ENCODE measurements at regions not wholly inside any gene's neighbourhood (a gene's known extent, or its start where the extent isn't known, plus 50 kb on each side); places are given as distances from the start of the nearest gene placed in this dataset.
"Not testable (repeated sequence)": the region's sequence is repeated elsewhere in the genome, so short reads cannot be mapped to it uniquely, and the experiment has no call there.

GRCh38 chr2:52368141-52368540 is 1336.2 kb upstream of the NRXN1 start:
- Histone ChIP-seq H3K9me3 (ENCODE audit: insufficient read depth, low read depth, low read length) (peaks cover 6% of the 10 kb centered on the region), H3K27me3 (ENCODE audit: insufficient read depth, low read length) (no peaks in the 10 kb centered on the region), H3K4me3 (ENCODE audit: low read length) (no peak overlapping the region), H3K27ac (ENCODE audit: low read length) (no peak overlapping the region), H3K9ac (ENCODE audit: low read depth, low read length) (no peak overlapping the region), H3K4me1 (ENCODE audit: insufficient read depth, low read length) (no peaks in the 10 kb centered on the region), H3K36me3 (ENCODE audit: insufficient read depth, low read depth, low read length) (no peaks in the 10 kb centered on the region)

DNA sequence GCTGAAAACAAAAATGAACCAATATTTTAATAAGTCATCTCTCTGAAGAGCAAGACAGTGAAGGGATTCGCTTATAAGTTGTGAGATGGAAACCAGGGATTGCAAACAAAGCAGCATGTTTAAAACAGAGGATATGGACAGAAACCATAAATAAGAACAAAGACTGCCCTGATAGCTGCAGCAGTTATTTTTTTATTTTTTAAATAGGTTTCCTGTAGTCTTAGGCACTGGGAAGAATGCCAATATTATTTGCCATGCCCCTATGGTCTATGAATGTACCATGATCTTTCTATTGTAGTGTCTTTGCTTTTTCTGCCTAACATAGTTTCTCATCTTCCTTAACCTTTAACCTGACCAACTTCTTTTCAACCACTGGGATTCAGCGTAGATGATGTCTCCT is 1334.0 kb upstream of the NRXN1 start:
- Histone ChIP-seq H3K9me3 (ENCODE audit: insufficient read depth, low read depth, low read length) (peaks cover 6% of the 10 kb centered on the region), H3K27me3 (ENCODE audit: insufficient read depth, low read length) (no peaks in the 10 kb centered on the region), H3K36me3 (ENCODE audit: insufficient read depth, low read depth, low read length) (no peaks in the 10 kb centered on the region), H3K27ac (ENCODE audit: low read length) (no peak overlapping the region), H3K4me3 (ENCODE audit: low read length) (no peak overlapping the region), H3K4me1 (ENCODE audit: insufficient read depth, low read length) (no peaks in the 10 kb centered on the region), H3K9ac (ENCODE audit: low read depth, low read length) (no peak overlapping the region)

DNA sequence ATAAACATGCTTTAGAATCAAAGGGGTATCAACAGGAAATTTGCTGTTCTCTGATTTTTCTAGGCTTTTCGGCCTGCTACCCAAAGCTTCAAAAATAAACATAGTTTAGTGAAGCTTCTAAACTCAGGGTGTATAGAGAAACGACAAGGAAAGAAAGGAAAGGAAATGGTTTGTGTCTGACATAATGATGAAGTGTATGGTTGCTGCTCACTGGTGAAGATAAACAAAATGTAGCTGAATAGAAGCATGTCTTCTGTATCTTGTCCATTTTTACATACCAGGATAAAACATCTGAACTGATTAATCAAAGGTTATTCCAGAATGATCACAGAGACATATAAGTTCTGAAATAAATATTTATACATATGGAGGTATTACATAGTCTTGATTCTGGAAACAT is 1324.6 kb upstream of the NRXN1 start:
- H3K4me1 ChIP-seq (ENCODE audit: insufficient read depth, low read length), result no peaks in the 10 kb centered on the region
- no peak overlapping the region for H3K27ac ChIP-seq (ENCODE audit: low read length)
- no peaks in the 10 kb centered on the region; the same call in 1 of the 2 replicates for H3K9me3 ChIP-seq (ENCODE audit: insufficient read depth, low read depth, low read length)
- no peak overlapping the region for H3K9ac ChIP-seq (ENCODE audit: low read depth, low read length)
- H3K36me3 ChIP-seq (ENCODE audit: insufficient read depth, low read depth, low read length), result no peaks in the 10 kb centered on the region
- H3K27me3 ChIP-seq (ENCODE audit: insufficient read depth, low read length), result no peaks in the 10 kb centered on the region
- H3K4me3 ChIP-seq (ENCODE audit: low read length), result no peak overlapping the region

- no peak overlapping the region for H3K9ac ChIP-seq (ENCODE audit: low read depth, low read length)
- H3K36me3 ChIP-seq (ENCODE audit: insufficient read depth, low read depth, low read length), result no peaks in the 10 kb centered on the region
- no peaks in the 10 kb centered on the region for H3K9me3 ChIP-seq (ENCODE audit: insufficient read depth, low read depth, low read length)
- peaks cover 19% of the 10 kb centered on the region for H3K4me1 ChIP-seq (ENCODE audit: insufficient read depth, low read length)
- H3K27me3 ChIP-seq (ENCODE audit: insufficient read depth, low read length), result no peaks in the 10 kb centered on the region
- H3K27ac ChIP-seq (ENCODE audit: low read length), result no peak overlapping the region
- H3K4me3 ChIP-seq (ENCODE audit: low read length), result no peak overlapping the region
These were observed 1315.4 kb upstream of the NRXN1 start for GRCh38 chr2:52347292-52347691.

DNA sequence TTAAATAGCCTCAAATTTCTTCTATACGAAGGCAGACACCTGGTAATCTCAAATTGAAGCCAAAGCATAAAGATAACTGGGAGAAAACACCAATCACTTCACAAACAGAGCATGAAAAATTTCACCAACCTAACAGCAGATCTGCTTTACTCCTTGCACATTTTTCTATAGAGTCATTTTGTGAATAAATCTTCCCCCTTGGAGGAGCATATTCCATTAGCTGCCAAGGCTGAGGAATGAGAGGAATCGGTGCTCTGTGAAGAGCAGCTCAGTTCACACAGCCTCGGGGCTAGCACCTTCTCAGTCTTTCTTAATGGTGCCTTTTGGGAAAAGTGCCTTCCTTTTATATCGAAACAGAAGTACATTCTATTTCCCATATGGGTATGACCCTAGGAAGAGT is 1313.7 kb upstream of the NRXN1 start:
- no peak overlapping the region for H3K9ac ChIP-seq (ENCODE audit: low read depth, low read length)
- H3K36me3 ChIP-seq (ENCODE audit: insufficient read depth, low read depth, low read length), result no peaks in the 10 kb centered on the region
- H3K27ac ChIP-seq (ENCODE audit: low read length), result no peak overlapping the region
- H3K9me3 ChIP-seq (ENCODE audit: insufficient read depth, low read depth, low read length), result no peaks in the 10 kb centered on the region
- no peak overlapping the region for H3K4me3 ChIP-seq (ENCODE audit: low read length)
- H3K4me1 ChIP-seq (ENCODE audit: insufficient read depth, low read length), result peaks cover 19% of the 10 kb centered on the region
- H3K27me3 ChIP-seq (ENCODE audit: insufficient read depth, low read length), result no peaks in the 10 kb centered on the region

- no peak overlapping the region for H3K27ac ChIP-seq (ENCODE audit: low read length)
- peaks cover 20% of the 10 kb centered on the region for H3K4me1 ChIP-seq (ENCODE audit: insufficient read depth, low read length)
- no peaks in the 10 kb centered on the region for H3K9me3 ChIP-seq (ENCODE audit: insufficient read depth, low read depth, low read length)
- H3K4me3 ChIP-seq (ENCODE audit: low read length), result no peak overlapping the region
- no peak overlapping the region for H3K9ac ChIP-seq (ENCODE audit: low read depth, low read length)
- no peaks in the 10 kb centered on the region for H3K36me3 ChIP-seq (ENCODE audit: insufficient read depth, low read depth, low read length)
- H3K27me3 ChIP-seq (ENCODE audit: insufficient read depth, low read length), result no peaks in the 10 kb centered on the region
These were observed 1313.2 kb upstream of the NRXN1 start for GRCh38 chr2:52345082-52345481.

GRCh38 chr2:52343706-52344266 is 1311.9 kb upstream of the NRXN1 start:
- Histone ChIP-seq H3K9ac (ENCODE audit: low read depth, low read length) (no peak overlapping the region), H3K4me3 (ENCODE audit: low read length) (no peak overlapping the region), H3K27me3 (ENCODE audit: insufficient read depth, low read length) (no peaks in the 10 kb centered on the region), H3K27ac (ENCODE audit: low read length) (no peak overlapping the region), H3K36me3 (ENCODE audit: insufficient read depth, low read depth, low read length) (no peaks in the 10 kb centered on the region), H3K9me3 (ENCODE audit: insufficient read depth, low read depth, low read length) (no peaks in the 10 kb centered on the region), H3K4me1 (ENCODE audit: insufficient read depth, low read length) (peaks cover 27% of the 10 kb centered on the region)

GRCh38 chr2:52343010-52343409 is 1311.1 kb upstream of the NRXN1 start:
- H3K9me3 ChIP-seq (ENCODE audit: insufficient read depth, low read depth, low read length), result no peaks in the 10 kb centered on the region
- no peak overlapping the region for H3K27ac ChIP-seq (ENCODE audit: low read length)
- H3K36me3 ChIP-seq (ENCODE audit: insufficient read depth, low read depth, low read length), result no peaks in the 10 kb centered on the region
- H3K27me3 ChIP-seq (ENCODE audit: insufficient read depth, low read length), result no peaks in the 10 kb centered on the region
- peaks cover 34% of the 10 kb centered on the region for H3K4me1 ChIP-seq (ENCODE audit: insufficient read depth, low read length)
- H3K9ac ChIP-seq (ENCODE audit: low read depth, low read length), result no peak overlapping the region
- no peak overlapping the region for H3K4me3 ChIP-seq (ENCODE audit: low read length)

DNA sequence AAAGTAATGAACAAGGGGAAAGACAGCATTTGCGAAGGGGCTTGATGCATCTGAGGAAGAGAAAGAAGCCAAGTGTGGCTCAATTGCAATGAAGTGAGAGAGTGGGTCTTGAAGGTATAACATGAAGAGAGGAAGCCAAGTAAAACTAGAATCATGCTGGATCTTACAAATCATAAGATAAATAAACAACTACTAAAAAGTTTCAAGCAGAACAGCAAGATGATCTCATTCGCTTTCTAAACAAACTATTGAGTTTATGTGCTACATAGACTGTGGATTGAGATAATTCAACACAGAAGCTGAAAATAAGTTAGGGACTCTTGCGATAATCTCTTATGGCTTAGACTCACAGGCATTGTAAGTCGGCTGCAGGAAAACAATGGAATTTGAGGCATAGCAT is 1310.5 kb upstream of the NRXN1 start:
- H3K27me3 ChIP-seq (ENCODE audit: insufficient read depth, low read length), result no peaks in the 10 kb centered on the region
- no peak overlapping the region for H3K4me3 ChIP-seq (ENCODE audit: low read length)
- no peaks in the 10 kb centered on the region for H3K36me3 ChIP-seq (ENCODE audit: insufficient read depth, low read depth, low read length)
- no peak overlapping the region for H3K9ac ChIP-seq (ENCODE audit: low read depth, low read length)
- peaks cover 37% of the 10 kb centered on the region for H3K4me1 ChIP-seq (ENCODE audit: insufficient read depth, low read length)
- no peak overlapping the region for H3K27ac ChIP-seq (ENCODE audit: low read length)
- no peaks in the 10 kb centered on the region for H3K9me3 ChIP-seq (ENCODE audit: insufficient read depth, low read depth, low read length)

GRCh38 chr2:52341732-52342131 is 1309.8 kb upstream of the NRXN1 start:
- H3K36me3 ChIP-seq (ENCODE audit: insufficient read depth, low read depth, low read length), result no peaks in the 10 kb centered on the region
- H3K4me3 ChIP-seq (ENCODE audit: low read length), result no peak overlapping the region
- H3K27me3 ChIP-seq (ENCODE audit: insufficient read depth, low read length), result no peaks in the 10 kb centered on the region
- no peaks in the 10 kb centered on the region for H3K9me3 ChIP-seq (ENCODE audit: insufficient read depth, low read depth, low read length)
- no peak overlapping the region for H3K9ac ChIP-seq (ENCODE audit: low read depth, low read length)
- no peak overlapping the region for H3K27ac ChIP-seq (ENCODE audit: low read length)
- H3K4me1 ChIP-seq (ENCODE audit: insufficient read depth, low read length), result peaks cover 42% of the 10 kb centered on the region

DNA sequence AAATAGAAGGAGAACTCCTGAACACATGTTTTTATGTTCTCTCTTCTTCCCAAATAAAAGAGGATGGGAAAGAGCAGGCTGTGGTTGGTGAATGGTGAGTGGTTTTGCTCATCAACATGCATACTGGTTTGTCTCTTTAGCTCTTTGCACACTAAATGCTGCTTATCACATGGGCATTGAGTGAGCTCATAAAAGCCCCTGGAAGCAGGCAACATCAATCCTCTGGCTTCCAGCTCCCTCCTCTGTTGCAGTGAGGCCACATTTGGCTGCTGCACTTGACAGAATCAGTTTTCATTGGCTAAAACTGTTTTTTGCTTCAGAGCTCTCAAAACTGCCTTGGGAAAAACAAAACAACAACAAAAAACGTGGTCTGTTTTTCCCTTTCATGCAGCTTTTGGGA is 1308.2 kb upstream of the NRXN1 start:
- H3K27ac ChIP-seq (ENCODE audit: low read length), result no peak overlapping the region
- H3K4me1 ChIP-seq (ENCODE audit: insufficient read depth, low read length), result peaks cover 48% of the 10 kb centered on the region

GRCh38 chr2:52337786-52338185 is 1305.9 kb upstream of the NRXN1 start:
- H3K27me3 ChIP-seq (ENCODE audit: insufficient read depth, low read length); H3K27ac ChIP-seq (ENCODE audit: low read length); H3K9me3 ChIP-seq (ENCODE audit: insufficient read depth, low read depth, low read length); H3K36me3 ChIP-seq (ENCODE audit: insufficient read depth, low read depth, low read length): not testable (repeated sequence)
- Histone ChIP-seq H3K9ac (ENCODE audit: low read depth, low read length) (peak overlapping the region; percentile 29; the same call in 1 of the 2 replicates), H3K4me3 (ENCODE audit: low read length) (peak overlapping the region; percentile 54), H3K4me1 (ENCODE audit: insufficient read depth, low read length) (peaks cover 38% of the 10 kb centered on the region)

More for the DNA sequence above, 1308.2 kb upstream of the NRXN1 start:
- Histone ChIP-seq H3K36me3 (ENCODE audit: insufficient read depth, low read depth, low read length) (no peaks in the 10 kb centered on the region), H3K4me3 (ENCODE audit: low read length) (0 out of 2 replicates have a peak overlapping the region, but pooled peaks have one; percentile 12), H3K9me3 (ENCODE audit: insufficient read depth, low read depth, low read length) (no peaks in the 10 kb centered on the region), H3K9ac (ENCODE audit: low read depth, low read length) (no peak overlapping the region; the same call in 1 of the 2 replicates), H3K27me3 (ENCODE audit: insufficient read depth, low read length) (no peaks in the 10 kb centered on the region)
